Ecto neural progenitor cell (in vitro differentiated cells): ENCODE measurements at regions not wholly inside any gene's neighbourhood (a gene's known extent, or its start where the extent isn't known, plus 50 kb on each side); places are given as distances from the start of the nearest gene placed in this dataset.
"Not testable (repeated sequence)": the region's sequence is repeated elsewhere in the genome, so short reads cannot be mapped to it uniquely, and the experiment has no call there.

Source experiments
- DNase-seq: peaks from one replicate; pipeline ENCODE4 v3.0.0-alpha.2; 2018; ENCODE audit warnings: low spot score

DNA sequence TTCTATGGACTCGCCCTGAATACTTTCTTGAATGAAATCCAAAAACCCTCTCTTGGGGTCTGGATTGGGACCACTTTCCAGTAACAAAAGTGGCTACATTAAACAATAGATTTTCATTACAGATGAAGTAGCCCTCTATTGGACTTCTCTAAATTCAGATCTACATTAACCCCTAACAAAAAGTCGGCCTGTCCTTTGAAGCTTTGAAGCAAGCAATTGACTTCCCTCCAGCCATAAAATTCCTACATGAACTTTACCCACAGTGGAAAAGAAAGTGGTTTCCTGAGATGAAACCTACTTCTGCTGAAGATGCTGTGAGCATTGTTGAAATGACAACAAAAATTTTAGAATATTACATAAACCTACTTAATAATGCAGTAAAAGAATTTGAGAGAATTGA, 967.1 kb upstream of the ROBO1 start:
- DNase-seq: no peak

DNA sequence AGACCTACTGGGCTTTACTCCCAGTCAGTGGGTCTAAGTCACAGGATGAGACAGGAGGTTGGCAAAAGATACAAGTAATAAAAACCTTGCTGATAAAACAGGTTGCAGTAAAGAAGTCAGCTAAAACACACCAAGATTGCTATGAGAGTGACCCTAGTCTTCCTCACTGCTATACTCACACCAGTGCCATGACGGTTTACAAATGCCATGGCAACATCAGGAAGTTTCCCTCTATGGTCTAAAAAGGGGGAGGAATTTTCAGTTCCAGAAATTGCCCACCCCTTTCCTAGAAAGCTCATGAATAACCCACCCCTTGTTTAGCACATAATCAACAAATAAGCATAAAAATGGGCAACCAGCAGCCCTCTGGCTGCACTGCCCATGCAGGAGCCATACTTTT, 966.7 kb upstream of the ROBO1 start:
- no peak for DNase-seq

DNA sequence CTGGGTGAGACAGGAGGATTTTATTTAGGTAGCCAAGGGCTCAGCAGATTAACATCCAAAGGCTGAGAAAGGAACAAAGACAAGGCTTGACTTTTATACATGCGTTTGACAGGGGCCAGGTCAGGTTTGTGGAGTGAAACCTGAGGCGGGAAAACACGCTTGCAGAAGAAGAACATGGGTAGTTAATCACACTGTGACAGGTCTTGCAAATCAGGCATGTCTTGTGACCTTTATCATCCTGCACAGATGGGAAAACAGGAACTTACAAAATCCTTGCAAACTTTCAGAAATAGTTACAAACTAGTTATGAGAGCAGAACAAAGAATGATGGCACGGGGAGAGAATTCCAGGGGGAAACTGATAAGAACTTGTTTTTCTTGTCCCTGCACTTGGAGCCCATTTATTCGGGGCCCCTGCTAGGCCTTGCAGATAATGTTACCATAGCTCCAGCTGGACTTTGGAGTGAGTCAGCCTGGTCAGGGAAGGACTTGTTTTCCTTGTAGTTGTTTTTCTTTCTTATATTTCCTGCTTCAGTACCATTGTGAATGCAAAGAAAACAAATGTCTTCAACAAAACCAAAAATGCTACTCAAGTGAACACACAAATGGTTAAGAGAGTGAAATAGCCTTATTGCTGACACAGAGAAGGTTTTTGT, 965.9 kb upstream of the ROBO1 start:
- DNase-seq: no peak

GRCh38 chr3:80727561-80727960, 959.8 kb upstream of the ROBO1 start:
- not testable (repeated sequence) for DNase-seq

DNA sequence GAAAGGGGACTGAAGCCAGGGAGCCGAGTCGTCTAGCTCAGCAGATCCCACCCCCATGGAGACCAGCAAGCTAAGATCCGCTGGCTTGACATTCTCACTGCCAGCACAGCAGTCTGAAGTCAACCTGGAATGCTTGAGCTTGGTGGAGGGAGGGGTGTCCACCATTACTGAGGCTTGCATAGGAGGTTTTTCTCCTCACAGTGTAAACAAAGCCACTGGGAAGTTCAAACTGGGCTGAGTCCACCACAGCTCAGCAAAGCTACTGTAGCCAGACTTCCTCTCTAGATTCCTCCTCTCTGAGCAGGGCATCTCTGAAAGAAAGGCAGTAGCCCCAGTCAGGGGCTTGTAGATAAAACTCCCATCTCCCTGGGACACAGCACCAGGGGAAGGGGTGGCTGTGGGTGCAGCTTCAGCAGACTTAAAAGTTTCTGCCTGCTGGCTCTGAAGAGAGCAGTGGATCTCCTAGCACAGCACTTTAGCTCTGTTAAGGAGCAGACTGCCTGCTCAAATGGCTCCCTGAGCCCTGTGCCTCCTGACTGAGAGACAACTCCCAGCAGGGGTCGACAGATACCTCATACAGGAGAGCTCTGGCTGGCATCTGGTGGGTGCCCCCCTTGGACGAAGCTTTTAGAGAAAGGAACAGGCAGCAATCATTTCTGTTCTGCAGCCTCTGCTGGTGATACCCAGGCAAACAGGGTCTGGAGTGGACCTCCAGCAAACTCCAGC, 942.0 kb upstream of the ROBO1 start:
- DNase-seq: not testable (repeated sequence)

DNA sequence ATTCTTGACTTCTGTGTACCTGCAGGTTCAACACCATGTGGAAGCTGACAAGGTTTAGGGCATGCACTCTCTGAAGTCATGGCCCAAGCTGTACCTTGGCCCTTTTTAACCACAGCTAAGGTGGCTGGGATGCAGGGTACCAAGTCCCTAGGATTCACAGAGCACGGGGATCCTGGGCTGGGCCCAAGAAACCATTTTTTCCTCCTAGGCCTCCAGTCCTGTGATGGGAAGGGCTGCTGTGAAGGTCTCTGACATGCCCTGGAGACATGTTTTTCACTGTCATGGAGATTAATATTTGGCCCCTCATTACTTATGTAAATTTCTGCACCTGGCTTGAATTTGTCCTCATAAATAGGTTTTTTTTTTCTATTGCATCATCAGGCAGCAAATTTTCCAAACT, 937.5 kb upstream of the ROBO1 start:
- DNase-seq: no peak

DNA sequence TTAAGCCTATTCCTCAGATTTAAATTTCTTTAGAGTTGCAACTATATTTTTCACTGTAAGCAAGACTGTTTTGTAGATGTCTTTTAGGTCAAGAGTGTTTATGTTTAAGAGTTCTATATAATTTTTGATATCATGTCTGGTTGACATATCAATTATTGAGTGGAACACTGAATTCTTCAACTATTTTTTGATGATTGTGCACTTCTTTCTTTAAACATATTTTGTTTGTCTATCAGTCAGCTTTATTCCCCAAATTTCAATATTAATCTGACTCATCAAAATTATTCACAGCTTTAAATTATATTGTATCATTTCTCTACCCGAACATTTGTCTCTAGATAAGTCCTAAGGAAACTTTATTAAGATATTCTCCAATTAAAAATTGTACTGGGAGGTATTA, 933.6 kb upstream of the ROBO1 start:
- DNase-seq: no peak

DNA sequence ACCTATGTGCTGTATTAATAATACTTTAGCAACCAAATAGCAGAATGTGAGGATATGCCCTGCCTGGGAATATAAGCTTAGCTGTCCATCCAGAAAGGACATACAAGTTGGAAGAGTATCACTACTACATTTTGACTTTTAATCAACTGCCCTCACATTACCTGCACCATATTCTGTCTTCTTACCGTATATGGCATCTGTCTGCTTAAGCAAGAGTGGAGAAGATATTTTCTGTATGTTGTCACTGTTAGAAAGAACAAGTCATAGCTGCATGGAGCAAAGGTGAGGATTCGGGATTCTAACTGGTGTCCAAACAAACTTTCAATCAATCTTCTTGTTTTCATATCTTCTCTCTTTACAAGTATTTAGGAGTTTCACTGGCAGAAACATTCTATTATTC, 929.5 kb upstream of the ROBO1 start:
- DNase-seq: no peak

GRCh38 chr3:80696280-80696679, 928.5 kb upstream of the ROBO1 start:
- no peak for DNase-seq

GRCh38 chr3:80688814-80689213, 921.0 kb upstream of the ROBO1 start:
- DNase-seq: no peak

- DNase-seq: no peak
Observed at GRCh38 chr3:80682951-80683350, 915.2 kb upstream of the ROBO1 start.

- DNase-seq: no peak
Observed at GRCh38 chr3:80682235-80682634, 914.4 kb upstream of the ROBO1 start.

DNA sequence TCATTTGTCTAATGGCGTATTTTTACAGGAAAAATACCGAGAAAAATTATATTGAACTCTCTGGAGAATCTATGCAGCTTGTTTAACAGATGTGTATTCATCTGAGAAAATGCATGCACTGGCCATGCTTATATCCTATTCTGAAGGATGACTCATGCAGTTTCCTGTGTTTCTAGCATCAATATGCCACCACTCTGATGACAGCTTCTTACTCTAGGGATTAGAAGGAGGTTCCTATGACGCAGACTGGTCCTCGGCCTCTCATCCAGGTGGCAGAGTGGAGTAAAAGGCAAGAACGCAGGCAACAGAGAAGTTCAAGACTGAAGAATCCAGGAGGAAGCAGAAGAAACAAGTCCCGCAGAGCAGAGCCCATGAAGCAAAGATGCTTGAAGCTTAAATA, 910.0 kb upstream of the ROBO1 start:
- DNase-seq: no peak

DNA sequence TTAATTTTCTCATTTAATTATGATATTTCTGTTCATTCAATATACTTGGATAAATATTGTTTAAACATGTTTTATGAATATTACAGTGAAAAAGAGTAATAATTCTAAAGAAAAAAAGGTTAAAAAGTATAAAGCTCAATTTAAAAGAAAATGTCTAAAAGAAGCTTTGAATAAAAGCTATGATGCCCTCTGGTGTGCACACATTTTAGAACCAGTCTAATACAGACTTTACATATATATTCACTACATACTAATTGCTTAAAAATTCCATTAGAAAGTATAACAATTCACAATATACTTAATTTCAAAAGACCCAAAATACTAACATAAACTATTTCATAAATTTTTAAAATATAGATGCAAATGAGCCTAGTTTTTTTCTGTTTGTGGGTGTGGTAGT, 909.1 kb upstream of the ROBO1 start:
- no peak for DNase-seq

GRCh38 chr3:80676261-80676660, 908.5 kb upstream of the ROBO1 start:
- DNase-seq: no peak

DNA sequence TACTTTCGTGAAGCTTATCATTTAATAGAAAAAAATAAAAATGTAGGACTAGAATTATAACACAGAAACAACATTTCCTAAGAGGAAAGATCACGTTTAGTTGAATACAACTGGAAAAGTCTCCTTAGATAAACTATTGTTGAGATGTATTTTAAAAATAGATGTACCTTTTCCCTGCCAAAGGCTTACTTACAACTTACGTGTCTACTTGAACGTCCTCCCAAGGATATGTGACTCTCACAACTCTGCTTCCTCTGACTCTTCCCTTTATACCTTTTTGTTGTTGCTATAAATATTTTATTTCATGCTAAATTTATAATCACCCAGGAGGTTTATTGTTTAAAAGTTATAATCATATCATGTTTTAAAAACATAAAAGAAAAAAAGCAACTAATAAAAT, 908.0 kb upstream of the ROBO1 start:
- DNase-seq: no peak

DNA sequence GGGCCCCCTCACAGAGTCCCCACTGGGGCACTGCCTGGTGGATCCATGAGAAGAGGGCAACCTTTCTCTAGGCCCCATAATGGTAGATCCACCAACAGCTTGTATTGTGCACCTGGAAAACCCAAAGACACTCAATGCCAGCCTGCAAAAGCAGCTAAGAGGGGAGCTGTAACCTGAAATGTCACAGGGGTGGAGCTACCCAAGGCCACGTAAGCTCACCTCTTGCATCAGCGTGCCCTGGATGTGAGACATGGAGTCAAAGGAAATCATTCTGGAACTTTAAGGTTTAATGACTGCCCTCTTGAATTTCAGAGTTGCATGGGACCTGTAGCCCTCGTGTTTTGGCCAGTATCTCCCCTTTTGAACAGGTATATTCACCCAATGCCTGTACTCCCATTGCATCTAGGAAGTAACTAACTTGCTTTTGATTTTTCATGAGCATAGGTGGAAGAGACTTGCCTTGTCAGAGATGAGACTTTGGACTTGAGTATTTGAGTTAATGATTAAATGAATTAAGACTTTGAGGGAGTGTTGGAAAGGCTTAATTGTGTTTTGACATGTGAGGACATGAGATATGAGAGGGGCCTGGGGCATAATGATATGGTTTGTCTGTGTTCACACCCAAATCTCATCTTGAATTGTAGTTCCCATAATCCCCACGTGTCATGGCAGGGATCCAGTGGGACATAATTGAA, 900.9 kb upstream of the ROBO1 start:
- no peak for DNase-seq

- DNase-seq: no peak
Observed at GRCh38 chr3:80668100-80668499, 900.3 kb upstream of the ROBO1 start.

DNA sequence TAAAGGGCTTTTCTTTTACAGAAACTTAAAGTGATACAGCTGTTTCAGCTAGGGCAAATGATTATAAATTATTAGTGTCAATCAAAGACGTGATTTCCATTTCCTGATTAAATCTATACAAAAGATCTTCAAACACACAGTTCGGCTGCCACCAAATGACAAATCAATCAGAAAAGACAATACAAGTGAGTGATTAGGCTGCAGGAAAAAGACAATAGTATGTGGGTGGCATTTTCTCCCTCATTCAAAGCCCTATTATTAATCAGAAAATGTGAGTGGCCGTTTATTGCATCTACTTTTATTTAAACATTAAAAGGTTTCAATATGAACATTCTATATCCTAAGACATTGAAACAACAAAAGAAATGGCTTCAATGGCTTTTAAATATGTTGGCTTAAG, 895.6 kb upstream of the ROBO1 start:
- DNase-seq: no peak

GRCh38 chr3:80655216-80655615, 887.4 kb upstream of the ROBO1 start:
- no peak for DNase-seq

DNA sequence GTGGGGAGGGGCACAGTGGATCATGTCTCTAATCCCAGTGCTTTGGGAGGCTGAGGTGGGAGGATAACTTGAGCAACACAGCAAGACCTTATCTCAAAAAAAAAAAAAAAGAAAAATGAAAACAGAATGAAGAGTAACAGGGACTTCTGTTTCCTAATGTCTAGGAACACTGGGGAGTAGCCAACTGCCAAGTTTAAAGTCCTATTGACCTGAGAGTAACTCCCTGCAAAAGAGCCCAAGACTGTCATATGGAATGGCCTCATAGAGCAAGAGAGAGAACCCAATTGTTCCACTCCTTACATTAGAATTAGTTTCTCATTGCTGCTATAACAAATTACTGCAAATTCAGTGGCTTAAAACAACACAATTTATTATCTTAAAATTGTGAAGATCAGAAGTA, 881.4 kb upstream of the ROBO1 start:
- no peak for DNase-seq

DNA sequence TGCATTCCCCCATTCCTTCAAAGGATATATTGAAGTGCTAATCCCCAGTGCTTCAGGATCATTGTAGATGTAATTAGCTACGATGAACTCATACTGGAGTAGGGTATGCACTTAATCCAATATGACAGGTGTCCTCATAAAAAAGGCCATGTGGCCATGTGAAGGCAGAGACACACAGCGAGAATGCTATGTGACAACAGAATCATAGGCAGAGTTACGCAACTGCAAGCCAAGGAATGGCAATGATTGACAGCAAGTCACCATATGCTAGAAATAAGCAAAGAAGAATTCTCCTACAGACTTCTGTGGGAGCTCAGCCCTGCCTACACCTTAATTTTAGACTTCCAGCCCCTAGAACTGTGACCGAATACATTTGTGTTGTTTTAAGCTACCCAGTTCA, 875.6 kb upstream of the ROBO1 start:
- no peak for DNase-seq
